GM12878 (cell line): ENCODE measurements at regions not wholly inside any gene's neighbourhood (a gene's known extent, or its start where the extent isn't known, plus 50 kb on each side); places are given as distances from the start of the nearest gene placed in this dataset.

ENCODE experiments used
- ATAC-seq: fragments of 200-7000 bp; cut with Tn5 transposase; 3 replicates; pipeline ENCODE4 v1.9.1; 2020; ENCODE audit warnings: mild to moderate bottlenecking, moderate library complexity
- BruUV-seq: library from RNA; stranded (reverse); fragments of 400-500 nt; replicated peaks from 2 replicates; lab custom pipeline; 2021; lab: Mats Ljungman, UMichigan
- CTCF ChIA-PET: fragments of 300-600 bp; sonication (Branson Sonifier 250); formaldehyde crosslinking; extraction: SDS; loops from one replicate; lab custom pipeline; 2021; ENCODE audit warnings: inconsistent platforms; lab: Yijun Ruan, JAX
- POLR2A ChIA-PET: fragments of 350-600 bp; formaldehyde crosslinking; extraction: SDS; loops from one replicate; lab custom pipeline; 2021; ENCODE audit warnings: inconsistent platforms; lab: Charles Lee
- RAD21 ChIA-PET: fragments of 300-600 bp; sonication (Branson Sonifier 250); formaldehyde crosslinking; loops from one replicate; lab custom pipeline; 2023; ENCODE audit warnings: antibody characterized with exemption; ENCODE audit not compliant: unreplicated experiment; lab: Charles Lee
- SMC1A ChIA-PET: fragments of 300-600 bp; sonication (Branson Sonifier 250); formaldehyde crosslinking; loops from one replicate; lab custom pipeline; 2023; ENCODE audit not compliant: unreplicated experiment, uncharacterized antibody; lab: Charles Lee
- DNase-seq: peaks from one replicate; pipeline ENCODE4 v3.0.0-alpha.2; 2011; ENCODE audit warnings: low read depth, low spot score
- FAIRE-seq: peaks from 3 replicates; lab custom pipeline; 2011; peaks lifted over from hg19 to GRCh38; lab: Jason Lieb, UNC
- H2AFZ ChIP-seq: 2 replicates; pipeline ENCODE4 v1.6.0; 2011; ENCODE audit warnings: low read depth, low read length, control low read depth; ENCODE audit not compliant: control insufficient read depth
- H3K27ac ChIP-seq: 2 replicates; pipeline ENCODE4 v1.5.1; 2011; ENCODE audit warnings: control low read depth; ENCODE audit not compliant: control insufficient read depth, insufficient read depth
- H3K27me3 ChIP-seq, 2 experiments: replicated peaks in 1 of 2; 2 replicates each; pipeline versions ENCODE4 v1.6.0 to v1.6.1; 2011; ENCODE audit warnings: low read length in 1 of 2; ENCODE audit not compliant: control insufficient read depth in 2 of 2, insufficient read depth in 2 of 2
- H3K36me3 ChIP-seq, 2 experiments: 2 replicates each; pipeline ENCODE4 v1.5.1; 2011; ENCODE audit warnings: low read length in 1 of 2; ENCODE audit not compliant: control insufficient read depth in 2 of 2, insufficient read depth in 2 of 2
- H3K4me1 ChIP-seq: 2 replicates; pipeline ENCODE4 v1.6.1; 2011; ENCODE audit warnings: mild to moderate bottlenecking, low read length, moderate library complexity, mixed read lengths; ENCODE audit not compliant: control insufficient read depth, insufficient read depth
- H3K4me2 ChIP-seq: 2 replicates; pipeline ENCODE4 v1.6.0; 2011; ENCODE audit warnings: control low read depth; ENCODE audit not compliant: control insufficient read depth, insufficient read depth
- H3K4me3 ChIP-seq: fragments of 200-600 bp; sonication (generic); 2 replicates; pipeline ENCODE4 v1.5.1; 2016
- H3K79me2 ChIP-seq: 2 replicates; pipeline ENCODE4 v1.6.0; 2011; ENCODE audit warnings: low read length; ENCODE audit not compliant: control insufficient read depth, insufficient read depth
- H3K9ac ChIP-seq: 2 replicates; pipeline ENCODE4 v1.8.0; 2011; ENCODE audit warnings: low read length, control low read depth, mixed read lengths; ENCODE audit not compliant: control insufficient read depth, insufficient read depth
- H3K9me3 ChIP-seq: replicated peaks from 3 replicates; pipeline ENCODE4 v1.5.1; 2011; ENCODE audit warnings: mild to moderate bottlenecking, low read length; ENCODE audit not compliant: control insufficient read depth, insufficient read depth
- H4K20me1 ChIP-seq: 2 replicates; pipeline ENCODE4 v1.6.0; 2011; ENCODE audit not compliant: control insufficient read depth, insufficient read depth
- ATF7 ChIP-seq: fragments of 450-650 bp; IDR thresholded peaks from 2 replicates; pipeline ENCODE4 v1.6.1; 2016; ENCODE audit warnings: low read depth, mild to moderate bottlenecking
- BACH1 ChIP-seq: fragments of 450-650 bp; IDR thresholded peaks from 2 replicates; pipeline ENCODE4 v1.6.1; 2017; ENCODE audit warnings: mild to moderate bottlenecking, borderline replicate concordance
- CBFB ChIP-seq: IDR thresholded peaks from 2 replicates; pipeline ENCODE4 v1.6.1; 2016; ENCODE audit warnings: antibody characterized with exemption, low read depth
- CBX3 ChIP-seq: fragments of 200-600 bp; sonication (generic); IDR thresholded peaks from 2 replicates; pipeline ENCODE4 v1.6.1; 2016; ENCODE audit warnings: low read depth, borderline replicate concordance
- CHD4 ChIP-seq: fragments of 200-600 bp; sonication (generic); IDR thresholded peaks from 2 replicates; pipeline ENCODE4 v1.6.1; 2016; ENCODE audit warnings: mild to moderate bottlenecking
- CTCF ChIP-seq, 3 experiments: IDR thresholded peaks in 2 of 3; conservative IDR thresholded peaks in 1 of 3; 2 replicates each; pipeline ENCODE4 v1.5.1; 2011; ENCODE audit warnings: low read depth in 3 of 3, low read length in 3 of 3, mild to moderate bottlenecking in 3 of 3, control low read depth in 2 of 3, moderate library complexity in 2 of 3, inconsistent platforms in 1 of 3, mixed read lengths in 1 of 3; ENCODE audit not compliant: control insufficient read depth in 2 of 3, insufficient read depth in 1 of 3; ENCODE audit errors: extremely low read depth in 1 of 3
- IKZF2 ChIP-seq, 2 experiments: fragments of 450-650 bp; IDR thresholded peaks; 2 replicates each; pipeline ENCODE4 v1.6.1; 2017; ENCODE audit warnings: mild to moderate bottlenecking in 2 of 2, moderate library complexity in 2 of 2
- IRF3 ChIP-seq: fragments of 450-650 bp; IDR thresholded peaks from 2 replicates; pipeline ENCODE4 v1.6.1; 2014; ENCODE audit warnings: mild to moderate bottlenecking
- MYB ChIP-seq: fragments of 150-350 bp; IDR thresholded peaks from 2 replicates; pipeline ENCODE4 v1.6.1; 2014; ENCODE audit warnings: mild to moderate bottlenecking, low read depth, low read length, borderline replicate concordance
- NFXL1 ChIP-seq: fragments of 450-650 bp; IDR thresholded peaks from 2 replicates; pipeline ENCODE4 v1.6.1; 2017; ENCODE audit warnings: antibody characterized with exemption, mild to moderate bottlenecking, borderline replicate concordance
- POLR2AphosphoS2 ChIP-seq: IDR thresholded peaks from 2 replicates; pipeline ENCODE4 v1.6.1; 2011; ENCODE audit warnings: low read depth, mild to moderate bottlenecking, low read length, improper control_type of control experiment, moderate library complexity
- RB1 ChIP-seq: fragments of 450-650 bp; formaldehyde crosslinking; IDR thresholded peaks from 2 replicates; pipeline ENCODE4 v1.6.1; 2017; ENCODE audit warnings: mild to moderate bottlenecking, borderline replicate concordance
- SKIL ChIP-seq: fragments of 450-650 bp; IDR thresholded peaks from 2 replicates; pipeline ENCODE4 v1.6.1; 2017; ENCODE audit warnings: mild to moderate bottlenecking, low read depth, inconsistent platforms; ENCODE audit not compliant: poor library complexity, severe bottlenecking
- SREBF1 ChIP-seq: IDR thresholded peaks from 2 replicates; pipeline ENCODE4 v1.6.1; 2012; ENCODE audit warnings: mild to moderate bottlenecking, low read length
- SUZ12 ChIP-seq: fragments of 200-600 bp; sonication (generic); IDR thresholded peaks from one replicate; pipeline ENCODE4 v1.6.1; 2018; ENCODE audit warnings: antibody characterized with exemption, mild to moderate bottlenecking; ENCODE audit not compliant: unreplicated experiment
- ZZZ3 ChIP-seq: IDR thresholded peaks from 2 replicates; pipeline ENCODE4 v1.6.1; 2011; ENCODE audit warnings: low read depth; ENCODE audit not compliant: control insufficient read depth, insufficient read length
- WGBS: methylation state at CpG from one replicate; pipeline ENCODE4 v1.1.6; 2016; ENCODE audit warnings: low lambda C conversion rate; ENCODE audit not compliant: insufficient replicate concordance, insufficient coverage; ENCODE audit errors: missing lambda C conversion rate; 5-methylcytosine and 5-hydroxymethylcytosine counted together
- in situ Hi-C: fragments of 300-500 bp; cut with MboI; formaldehyde crosslinking; loops from 9 replicates; pipeline ENCODE4 v1.14.3; 2018; ENCODE audit warnings: mixed read lengths
- intact Hi-C: fragments of 100-400 bp; cut with micrococcal nuclease; formaldehyde crosslinking; loops from one replicate; pipeline ENCODE4 v1.14.2; 2022; ENCODE audit not compliant: unreplicated experiment

- no peak for TF ChIP-seq POLR2AphosphoS2
- TF ChIP-seq CBFB: no peak
- TF ChIP-seq SKIL: no peak
- no peak for TF ChIP-seq SUZ12
- no peak for TF ChIP-seq ZZZ3
- TF ChIP-seq RB1: no peak
- TF ChIP-seq CBX3: no peak
- TF ChIP-seq CTCF (IDR thresholded peaks at IDR 0.05 in 2 of 3, conservative IDR thresholded peaks at IDR 0.05 in 1 of 3; ENCODE audit: control insufficient read depth in 2 of 3, extremely low read depth in 1 of 3, insufficient read depth in 1 of 3, low read depth in 3 of 3, low read length in 3 of 3): no peak
- no peak for TF ChIP-seq CHD4
- no peak for TF ChIP-seq BACH1
- no peak for TF ChIP-seq MYB
- no peak for TF ChIP-seq NFXL1
- TF ChIP-seq IKZF2 (IDR thresholded peaks at IDR 0.05): no peak
- TF ChIP-seq ATF7: no peak
- no peak for TF ChIP-seq SREBF1
- TF ChIP-seq IRF3: no peak
- in situ Hi-C loops (no loop called here), intact Hi-C loops (no loop called here)
- POLR2A ChIA-PET: no interaction called here
- ATAC-seq (no peak), FAIRE-seq (no peak), DNase-seq (no peak)
- Histone ChIP-seq H3K4me3 (no peak overlapping the region), H3K27me3 (no peaks in the 10 kb centered on the region; a peak in 1 of 4 replicates), H3K4me2 (no peak overlapping the region), H3K36me3 (no peaks in the 10 kb centered on the region), H2AFZ (no peak overlapping the region), H4K20me1 (no peaks in the 10 kb centered on the region), H3K27ac (no peak overlapping the region), H3K9me3 (no peaks in the 10 kb centered on the region), H3K4me1 (no peaks in the 10 kb centered on the region), H3K79me2 (no peaks in the 10 kb centered on the region), H3K9ac (no peak overlapping the region)
- RAD21 ChIA-PET: no interaction called here
- SMC1A ChIA-PET: no interaction called here
- 54% methylated on average over 10 of the region's 10 CpGs for WGBS
- no TSS peak for BruUV-seq
- CTCF ChIA-PET: no interaction called here
Observed at GRCh38 chr11:70594606-70595005, 196.3 kb downstream of the CTTN start.
